Hematopoietic multipotent progenitor cell (in vitro differentiated cells): ENCODE measurements at regions not wholly inside any gene's neighbourhood (a gene's known extent, or its start where the extent isn't known, plus 50 kb on each side); places are given as distances from the start of the nearest gene placed in this dataset.

Experiments used
- DNase-seq, 3 donors: peaks; one replicate each; pipeline ENCODE4 v3.0.0-alpha.2; 2011 to 2015; ENCODE audit warnings: low read depth in 2 of 3, low spot score in 2 of 3

DNA sequence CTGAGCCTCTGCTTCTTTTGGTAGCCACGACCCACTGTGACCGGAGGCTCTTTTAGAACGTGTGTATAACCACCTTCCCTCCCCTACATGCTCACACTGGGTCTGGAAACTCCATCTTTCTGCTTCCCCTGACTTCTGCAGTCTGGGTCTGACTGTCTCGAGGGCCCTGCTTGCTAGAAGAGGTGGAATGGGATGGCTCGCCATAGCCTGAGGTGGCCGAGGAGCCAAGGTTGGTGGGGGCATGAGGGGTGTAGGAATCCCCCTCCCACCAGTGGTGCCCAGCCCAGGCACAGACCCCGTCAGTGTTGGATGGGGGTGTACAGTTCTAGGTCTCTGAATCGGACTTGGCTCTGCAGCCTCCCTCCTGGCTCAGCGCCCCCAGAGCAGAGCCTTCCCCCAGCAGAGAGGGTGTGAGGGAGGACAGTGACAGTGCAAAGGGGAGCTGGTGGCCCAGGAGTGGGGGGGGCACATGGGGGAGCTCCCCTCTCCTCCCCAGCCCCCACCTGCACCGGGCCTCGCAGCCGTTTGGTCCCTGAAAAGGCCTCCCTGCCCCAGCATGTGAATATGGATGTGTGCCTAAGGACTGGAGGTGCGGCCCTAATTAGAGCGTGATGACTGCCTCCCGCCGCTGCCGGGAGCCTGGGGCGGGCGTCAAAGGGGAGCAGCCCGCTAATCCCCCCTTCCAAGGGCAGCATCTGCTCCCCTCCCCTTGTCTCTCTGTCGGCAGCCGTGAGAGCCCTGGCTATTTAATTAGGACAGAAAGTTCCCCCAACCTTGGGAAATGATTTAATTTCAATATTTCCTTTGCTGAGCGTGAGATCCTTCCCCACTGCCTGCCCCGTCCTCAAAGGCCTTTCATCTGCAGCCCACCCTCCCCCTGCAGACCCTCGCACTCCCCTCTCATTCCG, 196.2 kb upstream of the C14orf180 start:
- DNase-seq = no peak

DNA sequence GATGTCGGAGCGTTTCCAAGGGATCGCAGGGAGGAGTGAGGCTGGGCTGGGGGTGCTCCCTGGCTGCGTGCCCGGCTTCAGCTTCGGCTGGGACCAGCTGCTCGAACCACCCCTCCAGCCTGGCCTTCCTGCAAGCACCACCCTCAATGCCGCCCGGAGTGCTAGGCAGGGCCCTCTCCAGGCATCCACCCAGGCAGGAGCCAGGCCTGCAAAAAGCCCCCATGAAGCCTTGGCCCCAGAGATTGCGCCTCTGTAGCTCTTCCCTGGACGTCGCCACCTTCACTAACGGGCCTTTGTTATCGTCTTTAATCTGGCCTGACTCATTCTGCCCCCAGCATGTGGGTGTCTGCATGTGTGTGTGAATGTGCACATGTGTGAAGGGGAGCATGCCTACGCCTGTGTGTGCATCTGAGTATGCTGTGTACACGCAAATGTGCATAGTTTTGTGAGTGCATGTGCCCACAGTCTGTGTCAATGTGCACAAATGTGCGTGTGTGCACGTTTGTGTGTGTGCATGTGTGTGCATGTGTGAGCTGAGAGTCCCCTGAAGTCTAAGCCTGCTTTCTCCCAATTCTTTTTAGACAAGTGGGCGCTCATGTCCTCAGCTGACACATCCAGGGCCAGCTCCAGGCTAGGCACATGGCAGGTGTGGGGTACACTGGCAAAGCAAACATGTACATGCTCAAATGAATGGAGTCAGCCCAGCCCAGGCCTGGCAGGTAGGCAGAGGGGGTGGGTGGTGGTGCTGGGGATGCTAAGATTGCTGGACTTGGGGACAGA, 195.4 kb upstream of the C14orf180 start:
- peak in 2 of 3 donors; percentile 29 to 58 for DNase-seq

DNA sequence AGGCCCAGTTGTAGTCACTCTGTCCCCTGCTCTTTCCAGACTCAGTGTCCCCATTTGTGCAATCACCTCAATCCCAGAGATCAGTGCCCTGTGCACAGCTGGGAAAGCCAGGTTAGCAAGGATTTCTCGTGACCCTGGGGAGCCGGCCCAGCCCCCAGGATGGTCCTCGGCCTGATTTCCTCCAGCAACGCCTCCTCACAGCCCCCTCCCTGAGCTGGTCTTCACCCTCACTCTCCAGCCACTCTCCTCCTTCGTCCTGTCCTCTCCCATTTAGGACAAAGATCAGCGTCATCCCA, 194.8 kb upstream of the C14orf180 start:
- no peak for DNase-seq

DNA sequence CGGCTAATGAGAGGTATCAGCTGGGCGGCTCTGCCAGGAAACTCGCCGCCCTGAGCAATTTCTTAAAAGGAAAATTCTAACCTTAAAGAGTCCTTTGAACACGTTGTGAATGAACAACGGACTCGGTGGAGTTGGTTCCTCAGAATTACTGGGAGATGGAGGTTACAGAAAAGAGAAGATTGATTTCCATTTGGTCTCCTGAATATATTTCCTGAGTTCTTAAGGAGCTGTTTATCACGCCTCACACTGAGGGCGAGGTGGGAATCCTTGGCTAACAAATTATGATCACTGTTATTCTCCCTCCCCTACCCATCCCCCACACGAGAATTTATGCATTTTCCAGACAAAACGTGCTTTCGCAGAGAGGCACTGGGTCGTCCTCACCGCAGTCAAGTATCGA, 194.5 kb upstream of the C14orf180 start:
- no peak for DNase-seq

DNA sequence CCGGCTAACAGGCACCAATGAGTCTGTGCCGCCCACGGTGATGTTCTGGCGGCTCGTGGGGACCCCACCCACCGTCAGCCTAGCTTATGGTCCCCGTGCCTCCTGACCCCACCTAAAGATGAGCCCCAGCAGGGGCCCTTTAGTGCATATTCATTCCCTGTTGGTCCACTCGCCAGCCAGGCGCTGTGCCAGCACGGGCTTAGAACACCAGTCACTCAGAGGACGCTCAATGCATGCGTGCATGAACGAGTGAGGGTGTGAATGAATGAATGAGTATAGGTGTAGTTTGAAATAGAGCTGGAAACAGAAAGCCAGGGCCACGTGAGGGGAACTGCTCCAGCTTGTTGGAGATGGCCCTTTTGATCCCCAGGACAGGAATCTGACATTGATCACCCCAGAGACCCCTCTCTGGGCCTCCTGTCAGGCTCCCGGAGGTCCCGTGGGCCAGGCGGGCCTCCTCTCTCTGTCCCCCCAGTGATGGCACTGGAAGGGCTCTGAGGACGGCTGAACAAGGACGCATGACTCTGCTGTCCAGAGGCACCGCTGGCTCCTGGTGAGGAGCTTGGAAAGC, 193.9 kb upstream of the C14orf180 start:
- DNase-seq = no peak

DNA sequence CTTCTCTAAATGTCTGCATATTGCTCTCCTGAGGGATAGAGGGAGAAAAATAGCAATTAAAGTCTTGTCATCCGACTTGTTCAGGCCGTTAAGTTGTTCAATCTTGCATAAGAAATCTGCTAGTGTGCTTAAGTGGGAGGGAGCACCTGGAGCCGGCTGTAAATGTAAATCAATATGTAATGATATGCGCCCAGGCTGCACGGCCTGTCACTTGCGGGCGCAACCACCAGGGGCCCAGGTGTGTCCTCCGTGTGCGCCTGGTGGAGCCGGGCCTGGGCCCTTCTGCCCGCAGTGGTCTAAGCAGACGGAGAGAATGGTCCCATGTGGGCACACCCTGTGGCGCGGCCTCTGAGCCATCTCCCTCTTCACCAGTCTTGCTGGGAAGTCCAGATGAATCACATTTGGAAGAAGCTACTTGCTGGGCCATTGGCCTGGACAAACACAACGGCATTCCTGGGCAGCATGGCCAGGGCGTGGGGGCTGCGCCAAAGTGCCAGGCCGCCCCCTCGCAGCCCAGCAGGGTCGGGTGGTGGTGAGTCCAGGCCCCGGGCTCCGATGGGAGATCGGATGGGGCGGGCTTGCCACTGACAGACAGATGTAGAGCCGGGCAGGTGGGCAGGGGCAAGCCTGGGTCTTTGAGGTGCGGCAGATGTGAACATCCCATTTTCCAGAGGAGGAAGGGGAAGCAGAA, 193.3 kb upstream of the C14orf180 start:
- no peak for DNase-seq

DNA sequence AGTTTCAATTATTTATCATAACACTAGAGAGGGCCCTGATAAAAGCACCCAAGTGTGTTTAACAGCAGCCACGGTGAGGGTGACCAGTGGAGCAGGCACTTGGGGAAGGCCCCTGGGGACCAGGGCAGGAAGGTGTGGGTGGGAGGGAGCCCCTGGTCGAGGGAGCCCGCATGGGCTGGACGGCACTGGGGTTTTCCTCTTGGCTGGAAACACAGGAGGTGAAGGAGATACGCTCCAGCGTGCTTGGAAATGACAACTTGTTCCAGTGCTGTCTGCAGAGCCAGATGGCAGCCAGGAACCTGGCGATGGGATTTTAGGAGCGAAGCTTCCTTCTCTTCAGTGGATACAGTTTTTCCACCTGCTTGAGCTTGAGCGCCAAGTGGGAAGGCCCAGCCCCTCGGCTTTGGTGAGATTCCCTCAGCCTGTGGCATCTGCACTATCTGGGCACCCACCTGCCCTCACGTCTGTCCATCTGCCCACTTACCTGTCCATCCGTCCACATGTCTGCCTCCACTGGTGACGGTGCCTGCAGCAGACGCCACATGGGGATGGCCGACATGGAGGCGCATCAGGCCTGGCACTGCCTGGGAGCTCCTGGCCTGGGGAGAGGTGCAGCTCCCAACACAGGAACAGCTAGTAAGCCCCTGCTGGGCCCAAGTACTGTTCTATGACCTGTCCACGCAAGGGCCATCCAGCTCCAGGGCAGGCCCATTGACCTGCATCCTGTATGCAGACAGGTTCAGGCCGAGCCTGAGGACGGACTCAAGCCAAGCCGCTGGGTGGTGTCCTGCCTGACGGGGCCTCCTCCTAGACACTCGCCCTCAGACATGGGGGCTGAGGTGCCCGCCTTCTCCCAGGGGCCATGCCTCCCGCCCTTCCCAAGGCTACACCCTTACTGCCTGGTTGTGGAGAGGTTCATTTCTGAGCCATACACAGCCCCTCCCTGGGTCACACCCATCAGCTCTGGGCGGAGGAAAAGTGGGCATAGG, 192.2 kb upstream of the C14orf180 start:
- DNase-seq = no peak

DNA sequence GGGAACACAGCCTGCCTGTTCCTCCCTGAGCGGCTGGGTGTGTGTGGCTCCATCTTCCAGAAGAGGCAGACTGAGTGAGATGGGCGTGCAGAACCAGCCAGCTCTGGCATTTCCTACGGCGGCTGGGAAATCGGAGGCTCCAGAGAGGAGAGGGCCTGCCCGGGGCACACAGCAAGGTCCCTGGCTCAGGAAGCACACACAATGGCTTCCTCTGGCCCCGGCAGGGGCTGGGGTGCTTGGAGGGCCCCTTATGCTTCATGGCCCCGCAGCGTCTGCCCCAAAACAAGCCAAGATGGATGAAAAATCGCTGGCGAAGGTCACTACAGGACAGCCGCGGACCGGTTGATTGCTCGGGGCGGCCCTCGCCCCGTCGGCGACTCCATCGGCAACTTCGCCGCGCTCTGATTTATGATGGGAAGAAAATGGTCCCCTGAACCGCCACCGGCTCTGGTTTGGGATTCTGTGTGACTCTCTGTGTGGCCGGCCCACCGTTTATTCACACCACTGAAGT, 191.5 kb upstream of the C14orf180 start:
- no peak for DNase-seq

DNA sequence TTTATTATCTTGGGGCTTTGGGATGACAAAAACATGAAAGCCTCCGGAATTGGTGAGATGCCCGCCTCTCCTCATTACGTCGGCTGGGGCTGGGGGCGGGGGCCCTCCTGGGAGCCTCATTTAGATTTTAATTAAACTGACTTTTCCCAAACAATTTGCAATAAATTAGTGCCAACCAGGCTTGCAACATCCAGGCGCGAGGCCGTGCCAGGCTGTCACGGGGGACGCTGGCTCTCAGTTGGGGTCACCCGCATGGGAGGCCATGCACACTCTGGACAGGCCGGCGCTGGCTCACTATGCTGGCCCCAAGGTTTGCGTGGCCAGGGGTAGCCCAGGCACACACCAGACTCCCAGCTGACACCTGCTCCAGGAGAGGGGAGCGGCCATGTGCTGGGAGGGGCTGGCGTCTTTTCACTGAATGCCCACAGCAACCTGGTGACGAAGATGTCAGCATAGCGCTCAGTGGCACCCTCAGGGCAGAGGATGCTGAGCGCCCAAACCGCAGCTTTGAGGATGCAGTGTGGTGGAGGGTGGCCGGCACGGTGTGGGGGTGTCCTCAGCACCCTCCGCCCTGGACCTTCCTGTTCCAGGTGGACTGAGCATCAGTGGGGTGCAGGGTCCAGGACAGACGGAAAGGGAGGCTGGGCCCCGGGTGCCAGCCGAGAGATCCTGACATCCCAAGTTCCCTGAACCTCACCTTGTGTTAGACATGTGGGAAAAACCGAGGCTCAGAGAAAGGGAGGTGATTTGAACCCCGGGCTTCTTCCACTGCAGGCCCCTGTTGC, 190.8 kb upstream of the C14orf180 start:
- no peak for DNase-seq

DNA sequence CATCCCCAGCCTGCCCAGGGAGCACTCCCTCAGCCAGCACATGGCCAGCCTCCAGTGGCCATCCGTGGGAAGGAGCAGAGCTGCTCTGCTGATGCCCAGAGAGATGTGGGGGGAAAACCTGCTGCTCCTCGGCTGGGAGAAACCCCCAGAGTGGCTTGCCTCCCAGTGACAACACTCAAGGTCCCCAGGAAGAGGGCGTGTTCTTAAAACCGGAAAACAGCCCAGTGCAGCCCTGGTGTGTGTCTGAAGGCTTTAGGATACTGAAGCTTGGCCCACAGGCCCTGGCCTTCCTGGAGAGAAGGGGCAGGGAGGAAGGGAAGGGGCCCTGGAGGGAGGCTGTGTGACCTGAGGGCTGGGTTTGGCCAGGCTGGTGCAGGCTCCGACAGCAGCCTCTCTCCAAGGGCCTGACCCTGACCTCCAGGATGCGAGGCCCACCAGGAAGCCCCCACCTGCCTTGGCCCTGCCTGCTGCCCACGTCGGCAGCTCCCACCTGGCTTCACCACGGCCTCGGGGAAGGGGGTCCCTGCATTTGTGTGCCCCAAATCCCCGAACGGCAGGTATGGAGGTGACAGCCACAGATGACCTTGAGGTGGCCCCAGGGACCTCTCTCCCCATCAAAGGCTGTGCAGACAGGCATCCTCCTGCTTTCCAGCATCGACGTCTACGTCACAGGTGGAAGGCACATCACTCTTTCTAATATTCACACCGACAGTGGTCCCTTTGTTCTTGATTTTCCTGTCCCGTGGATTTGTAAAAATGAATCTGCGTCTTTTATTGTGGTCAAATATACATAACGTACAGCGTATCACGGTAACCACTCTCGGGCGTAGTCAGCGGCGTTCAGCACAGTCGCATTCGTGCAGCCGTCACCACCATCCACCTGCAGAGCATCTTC, 190.0 kb upstream of the C14orf180 start:
- peak in 1 of 3 donors; percentile 32 for DNase-seq

DNA sequence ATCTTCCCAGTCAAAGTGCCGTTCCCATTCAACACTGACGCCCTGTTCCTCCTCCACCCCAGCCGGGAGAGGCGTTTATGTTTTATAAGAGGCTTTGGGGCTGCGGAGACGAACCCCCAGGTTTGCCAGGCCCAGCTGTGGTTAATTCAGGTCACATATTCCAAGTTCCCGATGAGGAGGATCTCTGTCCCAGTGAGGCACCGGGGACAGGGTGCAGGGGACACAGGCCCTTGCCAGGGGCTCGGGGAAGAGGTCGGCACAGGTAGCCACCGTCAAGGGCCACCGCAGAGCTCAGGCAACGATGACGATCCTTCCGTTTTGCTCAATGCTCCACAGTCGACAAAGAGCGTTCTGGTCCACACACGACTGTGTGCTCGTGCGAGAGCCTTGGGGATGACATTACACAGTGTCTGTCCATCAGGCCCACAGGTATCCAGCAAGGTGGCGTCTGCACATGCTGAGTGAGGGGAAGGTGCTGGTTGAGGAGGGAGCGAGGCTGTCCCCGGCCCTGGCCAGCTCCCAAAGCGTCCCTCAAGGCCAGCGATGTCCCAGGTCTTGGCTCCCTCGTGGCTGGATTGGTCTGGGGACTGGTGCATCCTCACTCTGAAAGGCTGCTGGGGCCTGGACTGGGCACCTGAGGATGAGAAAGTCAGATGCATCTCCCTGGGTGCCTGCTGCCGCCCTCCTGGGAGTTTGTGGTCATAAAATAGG, 189.2 kb upstream of the C14orf180 start:
- no peak for DNase-seq

DNA sequence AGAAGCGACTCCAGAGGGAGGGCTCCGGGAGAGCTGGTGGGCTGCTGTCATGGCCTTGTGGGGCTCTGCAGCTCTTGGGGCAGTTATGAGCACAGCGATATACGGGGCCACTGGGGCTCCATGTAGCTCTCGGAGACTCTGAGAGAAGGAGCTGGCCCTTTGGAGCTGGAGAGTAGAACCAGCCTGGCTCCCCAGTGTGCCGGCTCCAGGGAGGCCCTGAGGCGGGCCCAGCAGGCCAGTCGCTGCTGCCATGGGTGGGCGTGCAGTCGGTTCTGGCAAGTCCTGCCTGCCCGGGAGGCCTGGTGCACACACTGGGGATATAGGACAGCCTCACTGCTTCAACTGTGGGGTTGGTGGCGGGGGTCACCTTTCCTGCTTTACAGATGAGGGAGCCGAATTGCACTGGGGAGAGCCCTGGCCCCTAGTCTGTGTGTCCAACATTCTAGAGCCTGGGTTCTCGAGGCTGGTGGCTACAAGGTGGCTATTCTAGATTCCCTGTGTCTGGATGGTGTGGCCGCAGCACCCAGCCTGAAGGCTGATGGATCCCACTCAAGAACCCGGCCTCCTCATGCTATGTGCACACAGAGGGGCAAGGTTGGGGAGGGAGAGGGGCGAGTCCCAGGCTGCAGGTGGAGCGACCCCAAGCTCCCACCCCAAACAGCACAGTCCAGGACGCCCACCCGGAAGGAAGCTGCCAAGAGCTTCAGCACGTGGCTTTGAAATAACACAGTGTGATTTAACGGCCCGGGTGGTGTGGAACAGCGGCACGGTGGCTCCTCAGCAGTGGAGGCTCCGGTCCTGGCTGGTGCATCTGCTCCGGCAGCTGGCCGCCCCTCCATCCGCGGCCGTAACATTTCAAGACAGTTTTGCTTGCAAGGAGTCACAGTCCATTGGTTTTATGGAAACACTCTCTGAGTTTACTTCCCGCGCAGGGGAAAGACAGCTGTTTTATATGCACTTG, 188.3 kb upstream of the C14orf180 start:
- DNase-seq = no peak

DNA sequence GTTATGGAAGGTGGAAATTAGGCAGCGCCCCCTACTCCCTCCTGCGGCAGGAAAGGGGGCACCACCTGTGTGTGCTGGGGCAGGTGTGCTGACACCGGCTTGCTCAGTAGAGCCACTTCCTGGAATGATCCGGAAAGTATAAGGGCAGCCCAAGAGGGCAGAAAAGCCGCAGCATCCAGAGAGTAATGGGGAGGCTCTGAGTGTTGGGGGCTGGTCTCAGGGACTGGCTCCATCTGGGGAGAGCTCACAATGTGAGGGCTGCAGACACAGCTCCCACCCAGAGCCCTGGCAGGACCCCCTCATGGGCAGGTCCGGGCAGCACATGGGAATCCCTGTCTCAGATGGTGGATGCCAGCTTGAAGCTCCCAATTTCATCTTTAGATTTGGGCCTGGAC, 187.6 kb upstream of the C14orf180 start:
- peak in 1 of 3 donors; percentile 21 for DNase-seq

DNA sequence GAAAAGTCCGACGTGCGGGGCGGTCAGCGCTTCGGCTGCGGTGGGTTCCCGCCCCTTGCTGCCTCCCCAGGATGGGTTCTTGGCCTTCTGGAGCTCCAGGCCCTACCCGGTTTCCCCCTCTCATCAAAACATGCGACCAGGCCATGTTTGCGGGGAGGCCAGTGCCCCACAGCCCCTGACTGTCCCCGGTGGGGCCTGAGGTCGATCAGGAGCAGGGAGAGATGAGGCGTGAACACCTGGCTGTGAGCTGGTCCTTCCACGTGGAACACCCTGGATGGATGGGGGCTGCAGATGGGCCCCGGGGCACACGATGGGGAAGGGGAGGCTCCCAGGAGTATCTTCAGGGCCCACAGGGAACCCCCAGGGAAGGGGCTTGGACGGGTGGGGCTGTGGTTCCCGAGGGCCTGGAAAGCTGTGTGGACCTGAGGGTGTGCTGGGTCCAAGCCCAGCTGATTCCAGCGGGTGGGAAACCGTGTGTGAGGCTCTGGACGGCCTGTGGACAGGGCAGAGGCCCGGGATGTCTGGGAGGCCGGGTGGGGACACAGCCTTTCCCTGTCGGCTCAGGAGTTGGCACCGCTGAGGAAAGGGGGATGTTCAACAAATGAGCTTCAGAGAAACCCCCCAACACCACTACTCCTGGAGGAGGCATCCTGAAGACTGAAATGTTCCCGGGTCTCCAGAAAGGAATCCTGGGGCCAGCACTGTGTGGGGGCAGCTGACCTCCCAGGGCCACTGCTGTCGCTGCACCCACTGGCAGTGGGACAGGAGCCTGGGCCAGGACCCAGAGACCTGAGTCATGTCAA, 187.0 kb upstream of the C14orf180 start:
- no peak for DNase-seq

DNA sequence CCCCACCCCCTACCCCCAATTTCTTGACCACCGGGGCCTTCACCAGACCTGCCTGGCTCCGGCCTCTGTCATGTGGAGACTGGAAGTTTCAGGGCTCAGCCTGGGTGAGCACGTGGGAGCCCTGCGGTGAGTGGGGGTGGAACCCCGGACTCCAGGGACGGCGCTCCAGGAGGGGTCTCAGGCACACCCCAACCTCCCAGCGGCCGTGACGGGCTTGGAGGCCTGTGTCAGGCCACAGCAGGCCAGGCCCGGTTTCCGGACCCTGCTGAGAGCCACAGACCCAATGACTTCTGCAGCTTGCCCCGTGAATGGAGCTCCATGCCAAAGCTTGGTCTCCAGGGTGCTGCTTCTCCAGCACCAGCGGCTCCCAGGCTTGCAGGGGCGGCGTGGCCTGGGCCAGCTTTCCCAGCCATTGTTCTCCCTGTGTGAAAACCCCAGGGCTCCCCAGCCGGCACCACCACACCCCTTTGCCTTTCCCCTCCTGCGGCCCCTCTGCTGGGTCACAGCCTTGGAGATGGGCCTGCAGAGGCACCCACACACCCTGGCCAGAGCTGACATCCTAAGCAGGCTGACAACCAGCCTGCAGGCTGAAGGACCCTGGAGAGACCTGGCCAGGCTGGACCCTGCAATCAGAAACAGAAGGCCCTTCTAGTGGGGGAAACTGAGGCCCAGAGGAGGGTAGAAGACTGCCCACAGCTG, 186.2 kb upstream of the C14orf180 start:
- no peak for DNase-seq
